GM23338 (cell line): ENCODE measurements at regions not wholly inside any gene's neighbourhood (a gene's known extent, or its start where the extent isn't known, plus 50 kb on each side); places are given as distances from the start of the nearest gene placed in this dataset.
A peak's percentile ranks its signal among the peaks of the same experiment; 100 is the strongest.

Experiments
- ATAC-seq: fragments of 200-7000 bp; cut with Tn5 transposase; 3 replicates; pipeline ENCODE4 v1.9.1; 2020
- DNase-seq: peaks from one replicate; pipeline ENCODE4 v3.0.0-alpha.2; 2015; ENCODE audit warnings: low spot score
- H2AFZ ChIP-seq: fragments of 200-600 bp; sonication (generic); 2 replicates; pipeline ENCODE4 v1.8.0; 2016; ENCODE audit warnings: antibody characterized with exemption, mild to moderate bottlenecking, moderate library complexity
- H3F3A ChIP-seq: fragments of 200-600 bp; sonication (generic); replicated peaks from 2 replicates; pipeline ENCODE4 v1.8.0; 2017; ENCODE audit warnings: antibody characterized with exemption, mixed run types, low read depth
- H3K27ac ChIP-seq: fragments of 200-600 bp; sonication (generic); 2 replicates; pipeline ENCODE4 v1.6.1; 2016; ENCODE audit warnings: low read depth
- H3K27me3 ChIP-seq: fragments of 200-600 bp; sonication (generic); 2 replicates; pipeline ENCODE4 v1.8.0; 2016; ENCODE audit warnings: mild to moderate bottlenecking, mixed run types, moderate library complexity; ENCODE audit not compliant: insufficient read depth
- H3K36me3 ChIP-seq: fragments of 200-600 bp; sonication (generic); 2 replicates; pipeline ENCODE4 v1.8.0; 2016; ENCODE audit warnings: mild to moderate bottlenecking; ENCODE audit not compliant: insufficient read depth
- H3K4me1 ChIP-seq: fragments of 200-600 bp; sonication (generic); 2 replicates; pipeline ENCODE4 v1.8.0; 2016; ENCODE audit warnings: mild to moderate bottlenecking, moderate library complexity; ENCODE audit not compliant: insufficient read depth
- H3K4me2 ChIP-seq: fragments of 200-600 bp; sonication (generic); 2 replicates; pipeline ENCODE4 v1.7.1; 2017; ENCODE audit warnings: mixed run types
- H3K4me3 ChIP-seq: fragments of 200-600 bp; sonication (generic); 2 replicates; pipeline ENCODE4 v1.6.1; 2016; ENCODE audit warnings: mixed run types
- H3K79me2 ChIP-seq: fragments of 200-600 bp; sonication (generic); replicated peaks from 2 replicates; pipeline ENCODE4 v1.8.0; 2017; ENCODE audit warnings: mild to moderate bottlenecking; ENCODE audit not compliant: insufficient read depth
- H3K9me2 ChIP-seq: fragments of 200-600 bp; sonication (generic); 2 replicates; pipeline ENCODE4 v1.8.0; 2017; ENCODE audit not compliant: insufficient read depth
- H4K20me1 ChIP-seq: fragments of 200-600 bp; sonication (generic); replicated peaks from 2 replicates; pipeline ENCODE4 v1.8.0; 2017; ENCODE audit warnings: mild to moderate bottlenecking; ENCODE audit not compliant: insufficient read depth
- H3K27ac Mint-ChIP-seq: 2 replicates; pipeline ENCODE4 v1.8.0; 2020; ENCODE audit warnings: inconsistent platforms, mild to moderate bottlenecking, moderate library complexity, mixed read lengths
- H3K27me3 Mint-ChIP-seq: 3 replicates; pipeline ENCODE4 v1.8.0; 2022; ENCODE audit warnings: low read depth, mild to moderate bottlenecking, moderate library complexity, mixed read lengths, inconsistent platforms; ENCODE audit not compliant: insufficient read depth, poor library complexity
- H3K36me3 Mint-ChIP-seq: 3 replicates; pipeline ENCODE4 v1.8.0; 2021; ENCODE audit warnings: low read depth, mild to moderate bottlenecking, inconsistent platforms, moderate library complexity, mixed read lengths
- H3K4me1 Mint-ChIP-seq: 3 replicates; pipeline ENCODE4 v1.8.0; 2020; ENCODE audit warnings: mild to moderate bottlenecking, inconsistent platforms, mixed read lengths
- H3K4me3 Mint-ChIP-seq: 3 replicates; pipeline ENCODE4 v1.8.0; 2021; ENCODE audit warnings: moderate library complexity, mild to moderate bottlenecking, inconsistent platforms, mixed read lengths
- H3K9me3 Mint-ChIP-seq: 3 replicates; pipeline ENCODE4 v1.8.0; 2020; ENCODE audit warnings: moderate library complexity, mild to moderate bottlenecking, inconsistent platforms, mixed read lengths
- CTCF ChIP-seq, 2 experiments: fragments of 200-600 bp in 1 of 2; sonication (generic) in 1 of 2; conservative IDR thresholded peaks; 2 replicates each; pipeline versions ENCODE4 v1.5.1 to v1.6.1; 2016 to 2017; ENCODE audit warnings: antibody characterized with exemption in 2 of 2, low read depth in 2 of 2, mild to moderate bottlenecking in 2 of 2, moderate library complexity in 1 of 2
- ETS1 ChIP-seq: IDR thresholded peaks from 2 replicates; pipeline ENCODE4 v1.6.1; 2016; ENCODE audit warnings: antibody characterized with exemption
- EZH2 ChIP-seq: fragments of 200-600 bp; sonication (generic); IDR thresholded peaks from one replicate; pipeline ENCODE4 v1.8.0; 2017; ENCODE audit warnings: antibody characterized with exemption, mild to moderate bottlenecking, low read depth; ENCODE audit not compliant: unreplicated experiment
- EZH2phosphoT487 ChIP-seq: fragments of 200-600 bp; sonication (generic); IDR thresholded peaks from one replicate; pipeline ENCODE4 v1.8.1; 2018; ENCODE audit warnings: antibody characterized with exemption; ENCODE audit not compliant: unreplicated experiment
- JUNB ChIP-seq: IDR thresholded peaks from one replicate; pipeline ENCODE4 v1.6.1; 2016; ENCODE audit warnings: antibody characterized with exemption; ENCODE audit not compliant: unreplicated experiment
- NANOG ChIP-seq: IDR thresholded peaks from 2 replicates; pipeline ENCODE4 v1.6.1; 2016; ENCODE audit warnings: antibody characterized with exemption, borderline replicate concordance
- POLR2AphosphoS5 ChIP-seq: IDR thresholded peaks from 2 replicates; pipeline ENCODE4 v1.6.1; 2016; ENCODE audit warnings: antibody characterized with exemption, low read depth
- REST ChIP-seq: IDR thresholded peaks from one replicate; pipeline ENCODE4 v1.6.1; 2018; ENCODE audit warnings: antibody characterized with exemption; ENCODE audit not compliant: unreplicated experiment
- STAT1 ChIP-seq: IDR thresholded peaks from one replicate; pipeline ENCODE4 v1.6.1; 2016; ENCODE audit warnings: antibody characterized with exemption; ENCODE audit not compliant: unreplicated experiment
- ZNF114 ChIP-seq: fragments of 250-450 bp; sonication (Bioruptor Pico); IDR thresholded peaks from 2 replicates; pipeline ENCODE4 v1.5.0; 2020; ENCODE audit warnings: mild to moderate bottlenecking, moderate library complexity
- ZNF331 ChIP-seq: fragments of 250-450 bp; sonication (Bioruptor Pico); IDR thresholded peaks from 2 replicates; pipeline ENCODE4 v1.5.0; 2020; ENCODE audit warnings: low read depth, mild to moderate bottlenecking, moderate library complexity

GRCh38 chr3:182364323-182364722 lies 429.0 kb upstream of the ATP11B start:
- Mint-ChIP-seq H3K36me3 (no peaks in the 10 kb centered on the region), H3K27me3 (no peaks in the 10 kb centered on the region), H3K9me3 (no peaks in the 10 kb centered on the region), H3K27ac (no peak overlapping the region), H3K4me1 (peaks cover 2% of the 10 kb centered on the region; the same call in 1 of the 3 replicates), H3K4me3 (no peak overlapping the region)
- no peak overlapping the region for H3K4me3 ChIP-seq
- no peaks in the 10 kb centered on the region for H3K27me3 ChIP-seq
- H3K4me2 ChIP-seq, result no peak overlapping the region
- H3F3A ChIP-seq, result no peaks in the 10 kb centered on the region
- DNase-seq (peak; percentile 24), ATAC-seq (peak; percentile 73)
- no peaks in the 10 kb centered on the region for H3K9me2 ChIP-seq
- H2AFZ ChIP-seq, result peak overlapping the region; percentile 34; the same call in 1 of the 2 replicates
- H3K27ac ChIP-seq, result no peak overlapping the region
- no peaks in the 10 kb centered on the region for H4K20me1 ChIP-seq
- H3K4me1 ChIP-seq, result no peaks in the 10 kb centered on the region; the same call in 1 of the 2 replicates
- H3K36me3 ChIP-seq, result no peaks in the 10 kb centered on the region
- no peaks in the 10 kb centered on the region for H3K79me2 ChIP-seq
- TF ChIP-seq NANOG (no peak), CTCF (conservative IDR thresholded peaks at IDR 0.05; ENCODE audit: low read depth in 2 of 2) (peak; percentile 36 to 45)

- no peak overlapping the region for H3K27ac ChIP-seq
- no peak overlapping the region for H3K4me2 ChIP-seq
- TF ChIP-seq POLR2AphosphoS5, result no peak
- no peak for TF ChIP-seq CTCF (conservative IDR thresholded peaks at IDR 0.05; ENCODE audit: low read depth in 2 of 2)
- TF ChIP-seq EZH2, result no peak
- no peak for TF ChIP-seq EZH2phosphoT487
- TF ChIP-seq STAT1, result no peak
- TF ChIP-seq ETS1, result no peak
- TF ChIP-seq JUNB, result no peak
- no peak for TF ChIP-seq ZNF114 (CRISPR knock-in tag)
- TF ChIP-seq REST, result no peak
- no peak for TF ChIP-seq ZNF331 (CRISPR knock-in tag)
- no peak for TF ChIP-seq NANOG
These were observed 428.3 kb upstream of the ATP11B start for GRCh38 chr3:182364723-182365650.

More at GRCh38 chr3:182364723-182365650, 428.3 kb upstream of the ATP11B start:
- H3K4me3 Mint-ChIP-seq, result no peak overlapping the region
- ATAC-seq, result no peak
- no peaks in the 10 kb centered on the region for H3K27me3 ChIP-seq
- H3K27ac Mint-ChIP-seq, result no peak overlapping the region
- H3K27me3 Mint-ChIP-seq, result no peaks in the 10 kb centered on the region
- no peak overlapping the region for H3K4me3 ChIP-seq
- no peaks in the 10 kb centered on the region; the same call in 1 of the 2 replicates for H3K4me1 ChIP-seq
- peak overlapping the region; percentile 34; the same call in 1 of the 2 replicates for H2AFZ ChIP-seq
- H3K9me3 Mint-ChIP-seq, result no peaks in the 10 kb centered on the region
- H3K79me2 ChIP-seq, result no peaks in the 10 kb centered on the region
- DNase-seq, result no peak
- H3K36me3 Mint-ChIP-seq, result no peaks in the 10 kb centered on the region
- no peaks in the 10 kb centered on the region for H4K20me1 ChIP-seq
- H3K9me2 ChIP-seq, result no peaks in the 10 kb centered on the region
- H3K4me1 Mint-ChIP-seq, result peaks cover 5% of the 10 kb centered on the region
- no peaks in the 10 kb centered on the region for H3K36me3 ChIP-seq
- no peaks in the 10 kb centered on the region for H3F3A ChIP-seq
